ENCODE measurements at regions not wholly inside any gene's neighbourhood (a gene's known extent, or its start where the extent isn't known, plus 50 kb on each side); places are given as distances from the start of the nearest gene placed in this dataset.

DNA sequence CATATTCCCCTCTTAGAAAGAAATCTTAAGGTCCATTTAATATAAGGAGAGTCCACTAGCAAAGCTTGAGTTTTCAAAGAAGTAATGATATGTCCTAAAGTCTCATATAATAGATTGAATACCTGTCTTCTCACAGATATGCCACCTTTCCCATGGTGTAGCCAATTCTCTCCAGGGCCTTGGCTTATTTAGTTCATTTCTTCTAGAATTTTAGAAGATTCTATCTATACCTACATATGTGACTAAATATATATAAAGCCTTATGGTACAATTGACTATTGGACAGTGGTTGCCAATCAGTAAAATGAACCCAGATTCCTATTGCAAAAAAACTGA, 370.7 kb upstream of the MAF start:
- no peaks in the 10 kb centered on the region for H3K36me3 Mint-ChIP-seq (ENCODE audit: low read depth)
- H3K4me3 Mint-ChIP-seq = no peak overlapping the region
- no peak overlapping the region for H3K27ac Mint-ChIP-seq
- peaks cover 3% of the 10 kb centered on the region for H3K27me3 Mint-ChIP-seq (ENCODE audit: insufficient read depth)
- H3K9me3 Mint-ChIP-seq = no peaks in the 10 kb centered on the region
- DNase-seq (ENCODE audit: low spot score) = no peak
- intact Hi-C loops (cut with micrococcal nuclease) = no loop called here
- H3K4me1 Mint-ChIP-seq (ENCODE audit: low read depth) = no peaks in the 10 kb centered on the region

DNA sequence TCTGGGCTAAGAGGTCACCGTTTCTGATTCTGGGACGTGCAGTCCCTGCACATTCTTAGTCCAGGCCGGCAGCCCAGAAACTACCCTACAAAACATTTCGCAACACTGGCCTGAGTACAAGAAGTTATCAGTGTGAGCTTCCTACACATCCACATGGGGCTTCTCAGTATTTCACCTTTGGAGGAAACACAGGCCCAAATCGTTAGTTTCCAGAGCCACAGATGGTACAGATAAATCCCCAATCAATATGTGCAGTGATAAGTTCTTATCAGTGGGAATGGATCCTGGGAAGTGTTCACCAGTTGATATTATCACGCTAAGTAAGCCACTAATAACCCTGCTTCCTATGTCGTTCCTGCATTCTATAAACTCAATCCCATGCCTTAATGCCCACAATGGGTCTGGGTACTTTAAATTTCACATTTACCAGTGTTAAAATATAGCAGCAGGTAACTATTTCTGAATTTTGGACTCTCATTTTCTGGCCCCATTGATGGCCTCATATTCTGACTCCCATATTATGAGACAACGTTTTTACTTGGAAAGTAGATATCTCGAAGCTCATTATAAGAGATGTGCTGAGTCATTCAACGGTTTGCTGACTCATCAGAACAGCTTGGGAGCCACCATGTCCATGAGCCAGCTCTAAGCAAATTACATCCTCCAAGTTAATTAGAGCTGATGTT, 370.2 kb upstream of the MAF start:
- DNase-seq (ENCODE audit: low spot score) = no peak
- intact Hi-C loops (cut with micrococcal nuclease) = no loop called here
- Mint-ChIP-seq H3K4me3 (no peak overlapping the region), H3K27ac (no peak overlapping the region), H3K36me3 (ENCODE audit: low read depth) (no peaks in the 10 kb centered on the region), H3K4me1 (ENCODE audit: low read depth) (no peaks in the 10 kb centered on the region), H3K9me3 (no peaks in the 10 kb centered on the region), H3K27me3 (ENCODE audit: insufficient read depth) (peaks cover 3% of the 10 kb centered on the region)

DNA sequence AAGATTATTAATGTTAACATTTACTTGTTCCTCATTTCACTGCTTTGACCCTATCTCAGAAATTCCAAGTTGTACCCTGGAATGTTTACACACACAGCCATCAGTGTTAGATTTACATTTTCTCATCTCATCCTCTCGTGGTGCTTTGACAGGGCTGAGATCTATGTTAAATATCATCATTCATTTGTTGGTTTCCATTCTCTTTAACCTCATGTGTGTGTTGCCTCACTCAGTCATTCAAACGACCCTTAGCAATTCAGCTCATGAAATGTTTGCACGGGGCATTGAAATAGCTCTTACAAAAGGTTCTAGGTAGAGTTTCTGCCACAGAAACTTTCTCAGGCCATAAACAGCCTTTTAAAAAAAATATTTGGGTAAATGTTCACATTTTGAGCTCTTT, 369.6 kb upstream of the MAF start:
- DNase-seq (ENCODE audit: low spot score) = no peak
- Mint-ChIP-seq H3K27me3 (ENCODE audit: insufficient read depth) (peaks cover under 1% of the 10 kb centered on the region), H3K9me3 (no peaks in the 10 kb centered on the region), H3K4me3 (no peak overlapping the region), H3K27ac (no peak overlapping the region), H3K36me3 (ENCODE audit: low read depth) (no peaks in the 10 kb centered on the region), H3K4me1 (ENCODE audit: low read depth) (no peaks in the 10 kb centered on the region)
- intact Hi-C loops (cut with micrococcal nuclease) = no loop called here

DNA sequence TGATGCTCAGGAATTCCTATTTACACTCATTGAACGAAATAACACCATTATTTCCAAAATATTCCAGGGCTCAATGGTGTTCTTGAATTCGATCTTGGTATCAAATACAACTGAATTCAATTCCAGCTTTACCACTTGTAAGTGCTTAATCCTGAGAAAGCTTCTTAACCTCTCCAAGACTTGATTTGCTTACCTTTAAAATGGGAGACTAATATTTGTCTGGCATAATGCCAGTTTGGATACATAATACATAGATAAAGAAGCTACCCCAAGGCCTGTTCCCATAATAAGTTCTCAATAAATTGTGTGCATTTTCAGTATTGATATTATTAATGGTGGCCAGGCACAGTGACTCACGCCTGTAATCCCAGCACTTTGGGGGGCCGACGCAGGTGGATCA, 368.9 kb upstream of the MAF start:
- Mint-ChIP-seq H3K27ac (no peak overlapping the region), H3K4me3 (no peak overlapping the region), H3K36me3 (ENCODE audit: low read depth) (no peaks in the 10 kb centered on the region), H3K9me3 (no peaks in the 10 kb centered on the region), H3K4me1 (ENCODE audit: low read depth) (no peaks in the 10 kb centered on the region), H3K27me3 (ENCODE audit: insufficient read depth) (no peaks in the 10 kb centered on the region)
- DNase-seq (ENCODE audit: low spot score) = no peak
- intact Hi-C loops (cut with micrococcal nuclease) = no loop called here

DNA sequence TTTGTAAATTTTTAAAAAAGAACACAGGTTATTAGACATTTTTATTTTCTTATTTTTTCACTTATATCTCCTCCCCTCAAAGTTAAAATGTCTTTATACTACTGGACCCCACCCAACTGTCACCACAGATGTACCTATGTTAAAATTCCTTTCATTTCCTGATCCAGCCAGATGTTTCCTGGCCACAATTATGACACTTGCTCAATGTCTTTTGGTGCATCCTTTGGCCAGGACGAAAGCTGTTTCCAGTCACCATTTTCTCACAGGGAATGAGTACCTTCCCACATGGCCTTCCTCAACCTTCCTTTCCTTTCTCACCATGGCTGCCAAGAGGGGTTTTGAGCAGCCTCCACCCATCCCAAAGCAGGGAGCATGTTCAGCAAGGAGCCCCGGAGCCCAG, 365.7 kb upstream of the MAF start:
- Mint-ChIP-seq H3K9me3 (no peaks in the 10 kb centered on the region), H3K4me1 (ENCODE audit: low read depth) (no peaks in the 10 kb centered on the region), H3K27me3 (ENCODE audit: insufficient read depth) (no peaks in the 10 kb centered on the region), H3K36me3 (ENCODE audit: low read depth) (no peaks in the 10 kb centered on the region), H3K27ac (no peak overlapping the region), H3K4me3 (no peak overlapping the region)
- intact Hi-C loops (cut with micrococcal nuclease) = no loop called here
- DNase-seq (ENCODE audit: low spot score) = no peak

DNA sequence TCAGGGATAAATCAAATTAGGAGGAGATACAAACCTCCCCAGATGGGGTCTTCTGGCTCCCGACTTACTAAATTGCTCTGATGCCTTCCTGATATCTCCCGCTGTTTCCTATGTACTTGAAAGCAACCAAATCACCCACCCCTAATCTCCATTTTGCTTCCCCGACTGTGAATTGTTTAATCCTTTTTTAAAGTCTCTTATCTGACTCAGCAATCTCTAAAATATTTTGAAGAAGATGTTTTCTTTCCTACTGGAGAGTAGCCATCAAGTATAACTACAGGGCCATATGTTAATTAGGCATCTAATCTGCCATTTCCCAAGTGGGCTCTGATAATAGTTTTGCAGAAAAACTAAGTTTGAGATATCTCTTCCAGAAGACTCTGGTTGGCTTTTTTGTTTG, 365.2 kb upstream of the MAF start:
- DNase-seq (ENCODE audit: low spot score) = no peak
- H3K27ac Mint-ChIP-seq = no peak overlapping the region
- H3K9me3 Mint-ChIP-seq = no peaks in the 10 kb centered on the region
- no peaks in the 10 kb centered on the region for H3K27me3 Mint-ChIP-seq (ENCODE audit: insufficient read depth)
- H3K4me3 Mint-ChIP-seq = no peak overlapping the region
- H3K4me1 Mint-ChIP-seq (ENCODE audit: low read depth) = no peaks in the 10 kb centered on the region
- intact Hi-C loops (cut with micrococcal nuclease) = no loop called here
- H3K36me3 Mint-ChIP-seq (ENCODE audit: low read depth) = no peaks in the 10 kb centered on the region

DNA sequence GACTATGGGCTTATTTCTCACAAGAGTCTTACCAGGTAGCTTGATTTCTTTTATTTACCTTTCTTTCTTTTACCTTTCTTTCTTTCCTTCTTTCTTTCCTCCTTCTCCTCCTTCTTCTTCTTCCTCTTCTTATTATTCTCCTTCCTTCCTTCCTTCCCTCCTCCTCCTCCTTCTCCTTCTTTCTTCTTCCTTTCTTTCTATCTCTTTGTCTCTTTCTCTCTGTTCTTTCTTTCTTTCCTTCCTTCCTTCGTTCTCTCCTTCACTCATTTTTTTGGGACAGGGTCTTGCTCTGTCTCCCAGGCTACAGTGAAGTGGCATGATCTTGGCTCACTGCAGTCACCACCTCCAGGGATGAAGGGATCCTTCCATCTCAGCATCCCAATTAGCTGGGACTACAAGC, 363.6 kb upstream of the MAF start:
- no peak overlapping the region for H3K4me3 Mint-ChIP-seq
- no peaks in the 10 kb centered on the region for H3K9me3 Mint-ChIP-seq
- peaks cover 3% of the 10 kb centered on the region for H3K27me3 Mint-ChIP-seq (ENCODE audit: insufficient read depth)
- no peak overlapping the region for H3K27ac Mint-ChIP-seq
- DNase-seq (ENCODE audit: low spot score) = no peak
- no peaks in the 10 kb centered on the region for H3K4me1 Mint-ChIP-seq (ENCODE audit: low read depth)
- no peaks in the 10 kb centered on the region for H3K36me3 Mint-ChIP-seq (ENCODE audit: low read depth)
- intact Hi-C loops (cut with micrococcal nuclease) = no loop called here

DNA sequence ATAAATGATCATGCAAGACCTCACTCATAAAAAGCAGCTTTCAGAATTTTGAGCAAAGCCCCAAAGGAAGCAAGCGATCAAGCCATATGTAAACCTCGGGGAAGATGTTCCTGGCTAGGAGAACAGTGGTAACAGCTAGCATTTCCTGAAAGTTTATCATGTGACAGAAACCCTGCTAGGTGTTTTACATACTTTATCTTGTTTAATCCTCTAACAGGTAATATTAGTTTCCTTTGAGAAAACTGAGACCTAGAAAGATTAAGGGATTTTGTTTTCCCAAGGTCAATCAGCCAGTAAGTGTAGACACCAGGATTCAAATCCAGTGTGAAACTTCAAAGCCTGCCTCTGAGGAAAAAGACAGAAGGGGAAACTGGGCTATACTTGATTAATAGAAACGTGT, 362.4 kb upstream of the MAF start:
- Mint-ChIP-seq H3K4me3 (no peak overlapping the region), H3K27ac (no peak overlapping the region), H3K4me1 (ENCODE audit: low read depth) (no peaks in the 10 kb centered on the region), H3K9me3 (peaks cover 6% of the 10 kb centered on the region), H3K27me3 (ENCODE audit: insufficient read depth) (peaks cover 3% of the 10 kb centered on the region), H3K36me3 (ENCODE audit: low read depth) (no peaks in the 10 kb centered on the region)
- intact Hi-C loops (cut with micrococcal nuclease) = no loop called here
- no peak for DNase-seq (ENCODE audit: low spot score)

DNA sequence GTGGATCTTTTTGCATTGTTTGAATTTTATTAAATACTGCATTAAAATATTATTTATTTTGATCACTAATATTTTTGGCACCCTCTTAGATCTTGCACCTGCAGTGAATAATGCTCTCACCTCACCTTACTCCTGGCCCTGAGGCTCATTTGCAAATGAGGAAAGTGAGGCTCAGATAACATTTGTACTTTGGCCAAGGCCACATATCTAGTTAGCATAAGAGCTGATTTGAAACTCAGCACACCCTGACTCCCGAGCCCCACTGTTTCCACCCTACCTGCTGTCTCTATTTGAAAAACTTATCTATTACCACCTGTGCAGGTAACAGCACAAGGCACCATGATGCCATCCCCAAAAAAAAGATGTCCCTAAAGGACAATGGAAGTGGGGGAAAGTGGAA, 358.7 kb upstream of the MAF start:
- DNase-seq (ENCODE audit: low spot score) = no peak
- no peaks in the 10 kb centered on the region for H3K4me1 Mint-ChIP-seq (ENCODE audit: low read depth)
- intact Hi-C loops (cut with micrococcal nuclease) = no loop called here
- H3K9me3 Mint-ChIP-seq = peaks cover 6% of the 10 kb centered on the region
- no peak overlapping the region for H3K27ac Mint-ChIP-seq
- no peak overlapping the region for H3K4me3 Mint-ChIP-seq
- H3K36me3 Mint-ChIP-seq (ENCODE audit: low read depth) = no peaks in the 10 kb centered on the region
- H3K27me3 Mint-ChIP-seq (ENCODE audit: insufficient read depth) = peaks cover 3% of the 10 kb centered on the region

DNA sequence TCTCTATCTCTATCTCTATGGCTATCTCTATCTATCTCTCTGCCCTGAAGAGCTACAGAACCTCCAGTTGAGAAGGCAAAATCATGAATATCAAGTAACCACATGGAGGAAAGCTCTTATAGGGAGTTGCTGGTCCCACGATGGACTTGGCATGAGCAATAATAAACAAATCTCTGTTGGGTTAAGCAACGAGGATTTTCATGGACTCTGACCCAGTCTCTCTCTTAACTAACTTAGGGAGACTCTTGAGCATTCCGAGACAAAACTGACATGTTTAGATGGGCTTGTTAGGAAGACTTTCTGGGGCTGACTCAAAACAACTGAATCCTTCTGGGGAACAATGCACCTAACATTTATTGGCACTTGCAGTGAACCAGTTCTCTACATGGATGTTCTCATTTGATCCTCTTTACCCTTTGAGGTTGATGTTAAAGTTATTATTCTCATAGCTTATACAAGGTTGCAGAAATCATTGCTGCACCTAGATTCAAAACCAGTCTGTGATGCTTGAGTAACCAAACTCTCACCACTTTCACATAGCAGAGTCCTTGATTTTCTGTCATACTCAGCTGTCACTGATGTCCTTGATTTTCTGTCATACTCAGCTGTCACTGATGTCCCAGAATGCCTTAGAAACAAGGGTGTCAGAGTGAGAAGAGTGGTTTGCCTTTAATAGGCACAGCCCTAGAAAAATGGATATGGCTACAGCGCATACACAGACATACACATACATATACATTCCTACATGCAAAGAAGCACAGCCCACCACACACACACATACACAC, 354.6 kb upstream of the MAF start:
- Mint-ChIP-seq H3K27ac (no peak overlapping the region), H3K4me1 (ENCODE audit: low read depth) (no peaks in the 10 kb centered on the region), H3K4me3 (no peak overlapping the region), H3K9me3 (peaks cover 6% of the 10 kb centered on the region), H3K27me3 (ENCODE audit: insufficient read depth) (no peaks in the 10 kb centered on the region), H3K36me3 (ENCODE audit: low read depth) (no peaks in the 10 kb centered on the region)
- intact Hi-C loops (cut with micrococcal nuclease) = no loop called here
- DNase-seq (ENCODE audit: low spot score) = no peak

DNA sequence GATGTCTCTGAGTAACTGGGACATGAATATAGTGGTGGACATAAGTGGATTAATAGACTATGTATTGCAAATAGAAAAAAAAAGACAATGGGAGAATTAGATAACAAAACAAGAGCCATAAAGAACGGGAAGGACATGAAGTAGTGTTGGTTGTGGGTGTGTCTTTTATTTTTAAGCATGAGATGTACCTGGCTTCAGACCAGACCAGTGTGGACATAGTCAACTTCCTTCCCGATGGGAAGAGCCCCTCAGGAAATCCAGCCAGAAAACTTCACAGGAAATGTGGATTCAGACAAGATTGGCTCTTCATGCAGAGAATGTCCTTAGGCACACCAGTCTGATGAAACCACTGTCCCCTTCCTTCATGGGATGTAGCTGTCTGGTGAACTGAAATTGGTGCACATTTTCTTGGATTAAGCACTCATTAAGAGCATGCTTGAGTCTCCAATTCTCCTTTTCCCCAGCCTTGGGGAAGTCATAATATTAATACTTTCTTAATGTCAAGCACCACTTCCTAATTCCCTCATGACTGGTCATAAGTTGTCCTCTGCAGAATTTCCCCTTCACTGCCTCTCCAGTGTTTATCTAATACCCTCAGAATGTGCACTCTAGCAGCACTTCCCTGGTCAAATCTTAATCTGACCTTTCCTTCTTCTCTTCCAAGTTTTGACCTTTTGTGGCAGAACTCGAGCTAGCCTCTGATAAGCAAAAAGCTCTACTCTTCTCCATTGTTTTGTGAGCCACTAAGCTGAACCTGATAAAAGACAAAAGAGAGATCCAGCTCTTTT, 350.6 kb upstream of the MAF start:
- no peak overlapping the region for H3K4me3 Mint-ChIP-seq
- H3K4me1 Mint-ChIP-seq (ENCODE audit: low read depth) = peaks cover 5% of the 10 kb centered on the region
- H3K36me3 Mint-ChIP-seq (ENCODE audit: low read depth) = no peaks in the 10 kb centered on the region

DNA sequence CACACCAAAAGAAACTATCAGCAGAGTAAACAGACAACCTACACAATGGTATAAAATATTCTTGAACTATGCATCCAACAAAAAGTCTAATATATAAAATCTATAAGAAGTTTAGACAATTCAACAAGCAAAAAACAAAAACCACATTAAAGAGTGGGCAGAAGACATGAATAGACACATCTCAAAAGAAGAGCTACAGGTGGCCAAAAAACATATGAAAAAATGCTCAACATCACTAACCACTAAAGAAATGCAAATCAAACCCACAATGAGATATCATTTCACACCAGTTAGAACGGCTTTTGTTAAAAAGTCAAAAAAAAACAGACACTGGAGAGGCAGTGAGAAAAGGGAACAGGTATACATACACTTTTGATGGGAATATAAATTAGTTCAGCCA, 348.9 kb upstream of the MAF start:
- no peak overlapping the region for H3K27ac Mint-ChIP-seq
- H3K9me3 Mint-ChIP-seq = no peaks in the 10 kb centered on the region
- no peaks in the 10 kb centered on the region for H3K36me3 Mint-ChIP-seq (ENCODE audit: low read depth)
- H3K4me3 Mint-ChIP-seq = no peak overlapping the region
- intact Hi-C loops (cut with micrococcal nuclease) = no loop called here
- H3K27me3 Mint-ChIP-seq (ENCODE audit: insufficient read depth) = peaks cover 3% of the 10 kb centered on the region
- no peak for DNase-seq (ENCODE audit: low spot score)
- peaks cover 5% of the 10 kb centered on the region for H3K4me1 Mint-ChIP-seq (ENCODE audit: low read depth)

More for the DNA sequence above, 350.6 kb upstream of the MAF start:
- no peak overlapping the region for H3K27ac Mint-ChIP-seq
- peaks cover 1% of the 10 kb centered on the region for H3K27me3 Mint-ChIP-seq (ENCODE audit: insufficient read depth)
- H3K9me3 Mint-ChIP-seq = no peaks in the 10 kb centered on the region
- no peak for DNase-seq (ENCODE audit: low spot score)
- intact Hi-C loops (cut with micrococcal nuclease) = no loop called here

DNA sequence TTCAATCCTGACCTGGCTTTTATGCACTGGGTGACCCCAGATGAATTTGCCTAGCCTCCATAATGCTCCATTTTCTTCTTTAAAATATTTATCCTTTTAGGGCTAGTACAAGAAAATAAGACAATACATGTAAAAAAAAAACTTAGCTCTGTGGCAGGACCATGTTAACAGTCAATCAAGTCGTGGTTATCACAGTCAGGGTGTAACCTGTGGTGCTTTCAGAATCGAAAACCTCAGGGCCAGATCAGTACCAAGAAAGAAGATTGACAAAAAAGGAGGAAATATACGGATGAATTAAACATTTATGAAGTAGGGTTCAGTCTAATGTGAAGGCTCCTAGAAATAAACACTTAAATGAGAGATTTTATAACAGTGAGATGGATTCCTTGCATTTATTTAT, 347.2 kb upstream of the MAF start:
- Mint-ChIP-seq H3K27me3 (ENCODE audit: insufficient read depth) (peaks cover 3% of the 10 kb centered on the region), H3K36me3 (ENCODE audit: low read depth) (no peaks in the 10 kb centered on the region), H3K27ac (no peak overlapping the region), H3K4me3 (no peak overlapping the region), H3K9me3 (no peaks in the 10 kb centered on the region), H3K4me1 (ENCODE audit: low read depth) (peaks cover 5% of the 10 kb centered on the region)
- intact Hi-C loops (cut with micrococcal nuclease) = no loop called here
- no peak for DNase-seq (ENCODE audit: low spot score)
